ENCODE measurements at regions not wholly inside any gene's neighbourhood (a gene's known extent, or its start where the extent isn't known, plus 50 kb on each side); places are given as distances from the start of the nearest gene placed in this dataset.

- Histone ChIP-seq H3K4me1 (no peaks in the 10 kb centered on the region), H3K4me3 (no peak overlapping the region), H3K27ac (no peak overlapping the region), H3K36me3 (no peaks in the 10 kb centered on the region), H3K9me3 (no peaks in the 10 kb centered on the region), H3K27me3 (no peaks in the 10 kb centered on the region)
- no peak for ATAC-seq
- no peak for TF ChIP-seq POLR2A (IDR thresholded peaks at IDR 0.05)
- no peak for TF ChIP-seq CTCF (IDR thresholded peaks at IDR 0.05 in 4 of 5, conservative IDR thresholded peaks at IDR 0.05 in 1 of 5)
- no peak for DNase-seq
- intact Hi-C loops (cut with DNase I; ENCODE audit: low total_unique reads) (no loop called here), in situ Hi-C loops (cut with MboI; ENCODE audit: low sequenced_read_pairs in 4 of 4) (no loop called here)
Measured at GRCh38 chr2:195407783-195408182, 249.2 kb upstream of the SLC39A10 start.

- no peaks in the 10 kb centered on the region for H3K9me3 ChIP-seq
- no peaks in the 10 kb centered on the region for H3K4me1 ChIP-seq
- DNase-seq: no peak
- in situ Hi-C loops (cut with MboI; ENCODE audit: low sequenced_read_pairs in 4 of 4): no loop called here
- H3K36me3 ChIP-seq: no peaks in the 10 kb centered on the region
- intact Hi-C loops (cut with DNase I; ENCODE audit: low total_unique reads): no loop called here
- H3K4me3 ChIP-seq: no peak overlapping the region
- TF ChIP-seq POLR2A (IDR thresholded peaks at IDR 0.05): no peak
- TF ChIP-seq CTCF (IDR thresholded peaks at IDR 0.05 in 4 of 5, conservative IDR thresholded peaks at IDR 0.05 in 1 of 5): no peak
- ATAC-seq: no peak
- H3K27ac ChIP-seq: no peak overlapping the region
- H3K27me3 ChIP-seq: no peaks in the 10 kb centered on the region
Measured at GRCh38 chr2:195406886-195407603, 250.0 kb upstream of the SLC39A10 start.

- DNase-seq: no peak
- intact Hi-C loops (cut with DNase I; ENCODE audit: low total_unique reads): no loop called here
- Histone ChIP-seq H3K4me1 (no peaks in the 10 kb centered on the region), H3K27me3 (no peaks in the 10 kb centered on the region), H3K4me3 (no peak overlapping the region), H3K27ac (no peak overlapping the region), H3K36me3 (no peaks in the 10 kb centered on the region), H3K9me3 (no peaks in the 10 kb centered on the region)
- ATAC-seq: no peak
- TF ChIP-seq CTCF (IDR thresholded peaks at IDR 0.05 in 4 of 5, conservative IDR thresholded peaks at IDR 0.05 in 1 of 5) (no peak), POLR2A (IDR thresholded peaks at IDR 0.05) (no peak)
- in situ Hi-C loops (cut with MboI; ENCODE audit: low sequenced_read_pairs in 4 of 4): no loop called here
Measured at GRCh38 chr2:195404651-195405050, 252.4 kb upstream of the SLC39A10 start.

- Histone ChIP-seq H3K27ac (no peak overlapping the region), H3K4me3 (no peak overlapping the region), H3K36me3 (no peaks in the 10 kb centered on the region), H3K9me3 (no peaks in the 10 kb centered on the region), H3K27me3 (no peaks in the 10 kb centered on the region), H3K4me1 (no peaks in the 10 kb centered on the region)
- ATAC-seq (no peak), DNase-seq (no peak)
- no peak for TF ChIP-seq POLR2A (IDR thresholded peaks at IDR 0.05)
- TF ChIP-seq CTCF (IDR thresholded peaks at IDR 0.05 in 4 of 5, conservative IDR thresholded peaks at IDR 0.05 in 1 of 5): no peak
- intact Hi-C loops (cut with DNase I; ENCODE audit: low total_unique reads) (no loop called here), in situ Hi-C loops (cut with MboI; ENCODE audit: low sequenced_read_pairs in 4 of 4) (no loop called here)
Measured at GRCh38 chr2:195396479-195396878, 260.5 kb upstream of the SLC39A10 start.

GRCh38 chr2:195395362-195395761, 261.7 kb upstream of the SLC39A10 start:
- in situ Hi-C loops (cut with MboI; ENCODE audit: low sequenced_read_pairs in 4 of 4): no loop called here
- no peaks in the 10 kb centered on the region for H3K4me1 ChIP-seq
- H3K36me3 ChIP-seq: no peaks in the 10 kb centered on the region
- no peaks in the 10 kb centered on the region for H3K27me3 ChIP-seq
- intact Hi-C loops (cut with DNase I; ENCODE audit: low total_unique reads): no loop called here
- TF ChIP-seq POLR2A (IDR thresholded peaks at IDR 0.05) (no peak), CTCF (IDR thresholded peaks at IDR 0.05 in 4 of 5, conservative IDR thresholded peaks at IDR 0.05 in 1 of 5) (no peak)
- H3K9me3 ChIP-seq: no peaks in the 10 kb centered on the region
- H3K27ac ChIP-seq: no peak overlapping the region
- ATAC-seq (no peak), DNase-seq (no peak)
- no peak overlapping the region for H3K4me3 ChIP-seq
